ENCODE measurements at regions not wholly inside any gene's neighbourhood (a gene's known extent, or its start where the extent isn't known, plus 50 kb on each side); places are given as distances from the start of the nearest gene placed in this dataset.

DNA sequence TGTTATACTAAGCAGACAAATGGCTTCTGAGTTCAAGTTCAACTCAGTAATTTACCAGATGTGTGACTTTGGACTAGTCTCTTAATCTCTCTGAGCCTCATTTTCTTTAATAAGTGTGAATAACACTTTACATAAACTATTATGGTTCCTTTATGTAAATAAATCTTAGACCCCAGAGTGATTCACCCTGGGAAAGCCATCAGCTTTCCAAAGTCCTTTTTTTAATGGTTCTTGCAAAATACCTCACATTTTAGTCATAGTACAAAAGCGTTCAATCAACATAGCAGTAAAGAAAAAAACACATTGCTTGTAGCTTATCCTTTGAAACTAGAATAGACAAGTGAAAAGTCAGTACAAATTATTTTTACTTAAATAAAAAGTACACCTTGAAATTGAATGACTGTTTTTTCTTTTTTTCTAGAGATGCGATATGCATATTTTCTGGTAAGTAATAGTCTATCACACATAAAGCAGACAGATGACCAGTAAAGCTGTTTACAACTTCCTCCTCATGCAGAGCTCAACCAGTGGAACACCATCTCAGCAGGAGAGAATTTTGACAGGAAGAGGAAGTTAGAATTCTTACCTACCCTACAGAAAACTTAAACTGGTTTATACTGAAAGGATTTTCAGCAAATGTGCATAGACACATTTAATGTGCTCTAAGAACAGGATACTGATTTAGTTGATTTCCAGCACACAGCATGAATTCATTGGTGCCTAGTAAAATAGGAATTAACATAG lies 123.0 kb upstream of the AGBL1 start:
- TF ChIP-seq, protein P1, sequence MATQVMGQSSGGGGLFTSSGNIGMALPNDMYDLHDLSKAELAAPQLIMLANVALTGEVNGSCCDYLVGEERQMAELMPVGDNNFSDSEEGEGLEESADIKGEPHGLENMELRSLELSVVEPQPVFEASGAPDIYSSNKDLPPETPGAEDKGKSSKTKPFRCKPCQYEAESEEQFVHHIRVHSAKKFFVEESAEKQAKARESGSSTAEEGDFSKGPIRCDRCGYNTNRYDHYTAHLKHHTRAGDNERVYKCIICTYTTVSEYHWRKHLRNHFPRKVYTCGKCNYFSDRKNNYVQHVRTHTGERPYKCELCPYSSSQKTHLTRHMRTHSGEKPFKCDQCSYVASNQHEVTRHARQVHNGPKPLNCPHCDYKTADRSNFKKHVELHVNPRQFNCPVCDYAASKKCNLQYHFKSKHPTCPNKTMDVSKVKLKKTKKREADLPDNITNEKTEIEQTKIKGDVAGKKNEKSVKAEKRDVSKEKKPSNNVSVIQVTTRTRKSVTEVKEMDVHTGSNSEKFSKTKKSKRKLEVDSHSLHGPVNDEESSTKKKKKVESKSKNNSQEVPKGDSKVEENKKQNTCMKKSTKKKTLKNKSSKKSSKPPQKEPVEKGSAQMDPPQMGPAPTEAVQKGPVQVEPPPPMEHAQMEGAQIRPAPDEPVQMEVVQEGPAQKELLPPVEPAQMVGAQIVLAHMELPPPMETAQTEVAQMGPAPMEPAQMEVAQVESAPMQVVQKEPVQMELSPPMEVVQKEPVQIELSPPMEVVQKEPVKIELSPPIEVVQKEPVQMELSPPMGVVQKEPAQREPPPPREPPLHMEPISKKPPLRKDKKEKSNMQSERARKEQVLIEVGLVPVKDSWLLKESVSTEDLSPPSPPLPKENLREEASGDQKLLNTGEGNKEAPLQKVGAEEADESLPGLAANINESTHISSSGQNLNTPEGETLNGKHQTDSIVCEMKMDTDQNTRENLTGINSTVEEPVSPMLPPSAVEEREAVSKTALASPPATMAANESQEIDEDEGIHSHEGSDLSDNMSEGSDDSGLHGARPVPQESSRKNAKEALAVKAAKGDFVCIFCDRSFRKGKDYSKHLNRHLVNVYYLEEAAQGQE (IDR thresholded peaks at IDR 0.05; ENCODE audit: low read depth, low read length) = no peak
- TF ChIP-seq, protein P2, sequence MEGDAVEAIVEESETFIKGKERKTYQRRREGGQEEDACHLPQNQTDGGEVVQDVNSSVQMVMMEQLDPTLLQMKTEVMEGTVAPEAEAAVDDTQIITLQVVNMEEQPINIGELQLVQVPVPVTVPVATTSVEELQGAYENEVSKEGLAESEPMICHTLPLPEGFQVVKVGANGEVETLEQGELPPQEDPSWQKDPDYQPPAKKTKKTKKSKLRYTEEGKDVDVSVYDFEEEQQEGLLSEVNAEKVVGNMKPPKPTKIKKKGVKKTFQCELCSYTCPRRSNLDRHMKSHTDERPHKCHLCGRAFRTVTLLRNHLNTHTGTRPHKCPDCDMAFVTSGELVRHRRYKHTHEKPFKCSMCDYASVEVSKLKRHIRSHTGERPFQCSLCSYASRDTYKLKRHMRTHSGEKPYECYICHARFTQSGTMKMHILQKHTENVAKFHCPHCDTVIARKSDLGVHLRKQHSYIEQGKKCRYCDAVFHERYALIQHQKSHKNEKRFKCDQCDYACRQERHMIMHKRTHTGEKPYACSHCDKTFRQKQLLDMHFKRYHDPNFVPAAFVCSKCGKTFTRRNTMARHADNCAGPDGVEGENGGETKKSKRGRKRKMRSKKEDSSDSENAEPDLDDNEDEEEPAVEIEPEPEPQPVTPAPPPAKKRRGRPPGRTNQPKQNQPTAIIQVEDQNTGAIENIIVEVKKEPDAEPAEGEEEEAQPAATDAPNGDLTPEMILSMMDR (IDR thresholded peaks at IDR 0.05) = no peak
- TF ChIP-seq TCF12 (IDR thresholded peaks at IDR 0.05) (no peak; the same call in 1 of the 2 replicates), YY1 (IDR thresholded peaks at IDR 0.05; ENCODE audit: low read depth) (no peak), SMC3 (IDR thresholded peaks at IDR 0.05; ENCODE audit: low read depth, low read length) (no peak), TAF1 (IDR thresholded peaks at IDR 0.05; ENCODE audit: borderline replicate concordance, low read depth, low read length) (no peak)

All from SK-N-SH (cell line).